Lung microvascular endothelial cell (primary cell): ENCODE measurements at regions not wholly inside any gene's neighbourhood (a gene's known extent, or its start where the extent isn't known, plus 50 kb on each side); places are given as distances from the start of the nearest gene placed in this dataset.

ENCODE experiments used
- DNase-seq, 2 donors: peaks; one replicate each; pipeline versions ENCODE4 v3.0.0 to v3.0.0-alpha.2; 2010; ENCODE audit warnings: low read depth in 2 of 2

DNA sequence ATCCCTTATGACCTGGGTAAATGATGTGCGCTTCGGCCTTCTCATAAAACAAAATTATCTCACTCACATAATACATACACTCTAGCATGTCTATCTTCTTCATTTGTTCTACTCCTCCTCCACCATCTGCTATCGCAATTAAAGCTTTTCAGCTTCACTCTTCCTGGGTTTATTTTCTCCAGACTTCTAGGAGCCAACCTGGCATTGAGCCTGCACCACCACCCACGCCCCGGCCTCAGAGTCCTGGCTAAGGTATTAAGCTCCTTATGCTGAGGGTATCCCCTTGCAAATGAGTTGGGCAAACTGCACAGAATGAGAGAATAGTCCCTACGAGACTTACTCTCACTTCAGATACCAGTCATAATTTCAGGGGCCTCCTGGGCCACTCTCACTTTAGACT is 236.1 kb upstream of the CDH12 start:
- no peak for DNase-seq

DNA sequence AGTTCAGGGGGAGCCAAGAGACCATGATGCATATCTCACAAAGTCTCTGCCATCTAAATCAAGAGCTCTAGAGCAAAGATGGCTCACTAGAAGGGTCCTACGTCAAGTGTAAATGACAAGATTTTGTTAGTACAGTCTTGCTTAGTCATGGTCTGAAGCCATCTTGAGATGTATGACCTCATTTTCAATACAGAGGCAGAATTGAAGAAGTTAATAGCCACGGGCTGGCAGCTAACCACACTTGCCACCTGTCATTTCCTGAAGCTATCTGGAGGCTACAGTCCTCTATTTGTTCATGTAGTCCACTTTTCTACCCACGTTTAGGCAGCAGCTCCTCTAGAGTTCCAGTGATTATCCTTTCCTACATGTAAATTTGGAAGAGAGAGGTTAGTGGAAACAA is 231.7 kb upstream of the CDH12 start:
- DNase-seq, result no peak

DNA sequence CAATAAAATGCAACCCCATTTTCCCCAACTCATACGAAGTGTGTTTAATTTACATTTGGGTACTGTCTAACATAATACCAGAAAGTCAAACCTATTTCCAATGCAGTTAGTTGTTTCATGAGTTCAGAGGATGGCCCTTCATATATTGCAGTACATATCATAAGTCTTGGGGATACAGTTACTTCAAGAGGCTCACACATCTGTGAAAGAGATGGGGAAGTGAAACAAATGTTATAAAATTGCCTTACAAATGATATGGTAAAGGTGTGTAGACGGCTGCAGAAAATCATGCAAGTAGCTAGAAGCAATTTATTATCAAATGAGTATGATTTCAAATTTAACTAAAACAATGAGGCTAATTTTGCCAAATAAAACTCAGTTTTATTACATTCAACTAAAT is 219.0 kb upstream of the CDH12 start:
- DNase-seq, result no peak

DNA sequence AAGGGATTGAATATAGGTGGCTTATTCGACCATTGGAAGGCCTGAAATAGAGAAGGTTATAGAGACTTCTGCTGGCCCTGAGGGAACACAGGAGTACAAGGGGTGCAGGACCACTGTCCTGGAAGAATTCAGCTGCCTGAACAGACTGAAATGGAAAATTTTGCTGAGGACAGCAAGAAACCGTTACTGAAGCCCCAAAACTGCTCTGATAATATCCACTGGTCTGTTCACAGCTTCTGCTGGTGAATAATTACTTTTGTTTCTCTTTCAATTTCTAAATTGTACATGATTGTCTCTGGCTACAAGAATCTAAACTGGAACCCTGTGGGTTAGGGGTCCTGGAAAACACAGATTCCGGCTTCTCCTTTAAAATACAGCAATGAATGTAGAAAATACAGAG is 218.5 kb upstream of the CDH12 start:
- no peak for DNase-seq

DNA sequence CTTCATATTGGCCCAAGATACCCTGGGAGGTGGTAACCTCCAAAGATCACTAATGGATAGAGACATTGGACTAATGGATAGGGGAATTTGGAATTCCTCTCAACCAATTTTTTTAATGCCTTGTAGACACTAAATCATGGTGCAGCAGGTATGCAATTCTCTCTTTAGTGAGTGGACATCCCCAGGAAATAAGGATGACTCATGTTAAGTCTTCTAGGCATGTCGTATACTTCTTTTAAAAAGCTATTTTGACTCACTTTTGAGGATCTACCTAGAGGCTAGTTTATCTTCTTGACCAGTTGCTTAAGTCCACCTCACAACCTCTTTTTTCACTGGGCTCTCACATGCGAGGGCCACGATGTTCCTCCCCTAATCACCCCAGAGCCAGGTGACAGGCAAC is 211.6 kb upstream of the CDH12 start:
- no peak for DNase-seq

DNA sequence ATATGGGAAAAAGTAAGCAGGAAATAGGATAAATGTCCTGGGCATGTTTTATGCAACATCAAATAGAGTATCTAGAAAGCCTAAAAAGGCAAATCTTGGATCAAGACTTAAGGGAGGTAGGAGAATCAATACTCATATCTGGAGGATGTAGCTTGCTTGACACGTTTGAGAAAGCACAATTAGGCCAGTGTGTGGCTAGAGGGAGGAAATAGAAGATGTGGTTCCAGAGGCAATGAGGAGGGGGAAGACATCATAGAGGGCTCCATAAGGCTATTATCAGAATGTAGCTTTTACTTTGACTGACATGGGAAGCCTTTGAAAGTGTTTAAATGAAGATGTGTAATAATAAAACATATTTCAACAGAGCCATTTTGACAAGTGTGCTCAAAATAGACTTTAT is 200.7 kb upstream of the CDH12 start:
- no peak for DNase-seq

DNA sequence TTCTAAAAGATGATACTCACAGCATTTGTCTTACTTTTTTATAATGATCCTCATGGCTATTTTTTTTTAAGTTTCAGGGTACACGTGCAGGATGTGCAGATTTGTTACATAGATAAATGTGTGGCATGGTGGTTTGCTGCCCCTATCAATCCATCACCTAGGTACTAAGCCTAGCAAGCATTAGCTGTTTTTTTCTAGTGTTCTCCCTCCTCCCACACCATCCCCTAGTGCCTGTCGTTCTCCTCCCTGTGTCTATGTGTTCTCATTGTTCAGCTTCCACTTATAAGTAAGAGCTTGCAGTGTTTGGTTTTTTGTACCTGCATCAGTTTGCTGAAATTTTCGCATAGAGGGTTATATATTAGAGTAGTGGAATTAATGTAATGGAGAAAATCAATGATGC is 189.1 kb upstream of the CDH12 start:
- no peak for DNase-seq

DNA sequence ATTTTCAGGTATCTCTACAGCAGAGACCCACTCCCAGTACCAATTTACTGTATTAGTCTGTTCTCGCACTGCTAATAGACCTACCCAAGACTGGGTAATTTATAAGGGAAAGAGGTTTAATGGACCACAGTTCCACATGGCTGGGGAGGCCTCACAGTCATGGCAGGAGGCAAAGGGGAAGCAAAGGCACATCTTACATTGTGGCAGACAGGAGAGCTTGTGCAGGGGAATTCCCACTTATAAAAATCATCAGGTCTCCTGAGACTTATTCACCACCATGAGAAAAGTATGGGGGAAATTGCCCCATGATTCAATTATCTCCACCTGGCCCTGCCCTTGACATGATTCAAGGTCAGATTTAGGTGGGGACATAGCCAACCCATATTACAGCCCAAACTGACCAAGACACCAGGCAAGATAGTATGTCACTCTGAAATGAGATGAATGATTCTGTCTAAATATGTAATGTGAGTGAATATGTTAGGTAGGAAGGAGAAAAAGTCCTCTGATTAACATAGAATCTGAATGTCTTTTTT is 182.5 kb upstream of the CDH12 start:
- no peak for DNase-seq

DNA sequence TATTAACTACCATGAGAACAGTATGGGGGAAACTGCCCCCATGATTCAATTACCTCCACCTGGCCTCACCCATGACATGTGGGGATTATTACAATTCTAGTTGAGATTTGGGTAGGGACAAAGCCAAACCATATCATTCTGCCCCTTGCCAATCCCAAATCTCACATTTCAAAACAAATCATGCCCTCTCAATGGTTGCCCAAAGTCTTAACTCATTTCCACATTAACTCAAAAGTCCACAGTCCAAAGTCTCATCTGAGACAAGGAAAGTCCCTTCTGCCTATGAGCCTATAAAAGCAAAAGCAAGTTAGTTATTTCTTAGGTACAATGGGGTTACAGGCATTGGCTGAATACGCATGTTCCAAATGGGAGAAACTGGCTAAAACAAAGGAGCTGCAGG is 180.7 kb upstream of the CDH12 start:
- no peak for DNase-seq

DNA sequence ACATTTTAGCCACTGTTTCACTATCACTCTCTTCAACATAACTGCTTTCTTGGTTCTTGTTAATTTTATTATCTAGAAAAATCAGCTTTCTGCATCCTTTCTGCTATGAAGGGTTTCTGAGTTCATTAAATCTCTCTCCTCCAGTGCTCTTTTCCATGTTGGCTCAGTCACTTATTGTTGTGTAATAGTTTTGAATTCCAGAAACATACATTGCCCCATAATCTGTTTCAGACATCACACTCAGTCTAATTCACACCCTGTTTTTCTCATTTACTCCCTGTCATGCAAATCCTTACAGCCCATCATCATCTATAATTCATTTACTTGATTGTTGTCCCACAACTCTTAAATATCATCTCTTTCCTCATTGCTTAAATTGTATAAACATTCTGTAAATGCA is 176.1 kb upstream of the CDH12 start:
- DNase-seq, result no peak

DNA sequence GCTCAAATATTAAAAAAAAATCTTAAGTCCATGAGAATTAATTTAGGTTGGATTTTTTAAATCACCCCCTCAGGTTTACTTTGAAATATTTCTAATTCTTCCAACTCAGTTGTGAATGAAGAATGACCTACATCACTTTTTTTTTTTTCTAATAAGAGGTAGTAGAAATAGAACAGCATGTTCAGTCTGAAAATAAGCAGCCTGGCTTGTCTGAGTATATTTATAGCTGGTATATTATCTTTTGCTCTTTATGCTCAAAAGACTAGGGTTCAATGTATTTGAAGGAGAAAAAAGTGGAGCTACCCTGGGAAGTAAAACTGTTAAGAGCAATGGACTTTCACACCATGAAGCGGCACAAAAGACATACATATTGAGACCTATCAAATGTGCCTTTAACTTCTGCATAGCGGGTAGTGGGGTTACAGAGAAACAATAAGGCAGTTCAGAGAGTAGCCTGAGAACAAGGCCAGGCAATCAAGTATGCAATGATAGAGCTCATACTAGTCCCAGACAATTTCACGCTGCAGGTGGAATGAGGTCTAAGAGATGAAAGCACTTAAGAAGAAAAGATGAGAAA is 175.4 kb upstream of the CDH12 start:
- no peak for DNase-seq

DNA sequence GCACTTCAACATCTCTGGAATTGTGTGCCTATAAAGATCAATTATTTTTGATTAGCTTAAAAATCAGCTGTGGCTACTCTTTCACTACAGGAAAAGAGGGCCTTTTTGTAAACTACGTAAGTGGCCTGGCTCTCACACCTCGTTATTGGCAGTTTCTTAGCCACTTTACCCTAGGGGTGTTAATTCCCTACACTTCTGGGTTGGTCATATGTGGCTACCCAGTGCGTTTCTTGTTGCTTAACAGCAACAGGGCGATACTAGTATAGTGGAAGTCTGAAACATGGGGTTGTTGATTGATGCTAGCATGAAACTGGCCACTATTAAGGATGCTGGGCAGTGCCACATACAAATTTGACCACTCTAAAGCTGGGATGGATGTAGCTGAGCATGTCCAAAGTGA is 174.7 kb upstream of the CDH12 start:
- no peak for DNase-seq

DNA sequence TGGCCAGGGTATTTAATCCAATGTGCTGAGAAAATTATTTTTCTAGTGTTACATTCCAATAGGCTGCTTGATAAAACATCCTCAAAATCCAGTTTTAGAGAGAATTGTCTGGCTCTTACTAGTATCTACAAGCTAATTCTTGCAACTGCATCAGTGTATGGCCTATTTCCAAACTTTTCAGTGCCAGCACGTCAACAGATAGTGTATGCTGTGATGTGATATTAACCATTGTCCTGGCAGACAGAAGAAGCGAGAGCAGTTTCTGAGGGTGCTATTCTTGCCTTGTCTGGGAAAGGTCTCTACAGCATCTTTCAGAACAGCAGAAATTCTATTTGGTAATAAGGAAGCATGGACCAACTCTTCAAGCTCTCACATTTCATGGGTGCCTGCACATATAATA is 174.2 kb upstream of the CDH12 start:
- no peak for DNase-seq

DNA sequence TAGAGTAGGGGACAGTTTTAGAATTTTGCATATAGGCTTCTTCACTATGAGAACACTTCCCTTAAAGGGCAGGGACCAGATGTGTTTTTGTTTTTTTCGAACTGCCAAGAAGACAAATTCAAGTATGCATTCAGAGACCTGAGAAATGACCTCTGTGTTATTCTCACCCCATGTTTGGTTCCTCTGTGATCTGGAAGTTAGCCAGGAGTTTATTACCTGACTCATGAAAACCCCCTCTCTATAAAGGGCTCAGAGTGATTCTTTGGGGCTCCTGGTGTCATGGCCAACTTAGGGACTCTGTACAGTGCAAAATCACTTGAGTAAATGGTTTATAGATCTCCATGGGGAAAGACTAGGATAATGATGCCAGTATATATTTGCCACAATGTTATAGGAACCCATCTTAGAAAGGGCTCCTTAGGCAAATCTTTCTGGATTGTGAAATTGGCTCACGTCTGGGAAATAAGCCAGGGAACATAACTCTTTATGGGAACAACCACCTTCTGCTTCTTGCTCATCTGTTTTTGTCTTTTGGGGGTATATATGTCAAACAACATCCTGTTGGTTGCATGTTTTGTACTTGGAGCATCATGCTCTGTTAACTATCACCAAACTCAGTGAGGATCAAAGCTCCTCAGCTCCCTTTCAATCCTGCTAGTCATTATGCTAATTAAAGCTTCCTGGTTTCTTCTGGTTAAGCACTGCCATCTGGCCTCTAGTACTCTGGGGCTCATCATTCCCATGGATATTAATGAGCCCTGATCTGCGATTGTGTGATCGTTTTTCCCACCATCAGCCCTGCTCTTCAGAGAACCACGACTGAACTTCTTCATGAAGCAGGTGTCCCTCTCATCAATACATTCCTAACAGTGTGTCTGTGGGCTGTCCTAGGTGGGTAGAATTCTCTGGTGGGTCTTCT is 173.4 kb upstream of the CDH12 start:
- DNase-seq, result no peak

DNA sequence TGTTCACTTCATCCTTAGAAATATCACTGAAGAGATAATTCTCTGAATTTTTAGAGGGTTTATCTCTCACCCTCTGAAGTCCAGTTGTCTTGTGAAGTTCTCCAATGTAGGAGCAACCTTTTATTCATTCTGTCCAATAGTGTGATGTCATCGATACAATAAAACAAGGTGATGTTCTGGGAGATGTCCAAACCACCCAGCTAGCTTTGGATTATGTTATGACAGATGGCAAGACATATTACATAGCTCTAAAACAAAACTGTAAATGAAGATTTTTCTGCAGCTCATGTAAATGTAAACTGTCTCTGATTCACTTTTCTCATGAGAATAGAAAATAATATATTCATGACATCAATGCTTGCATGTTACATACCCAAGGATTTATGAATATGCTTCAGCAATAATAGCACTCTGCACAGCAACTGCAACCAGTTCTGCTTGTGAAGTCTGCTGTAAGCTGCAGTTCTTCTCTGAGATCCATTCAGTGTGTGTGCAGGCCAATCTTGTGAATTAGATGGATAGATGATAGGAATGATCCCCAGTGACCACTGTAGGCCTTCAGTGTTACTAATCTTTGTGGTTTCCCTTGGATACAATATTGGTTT is 172.6 kb upstream of the CDH12 start:
- DNase-seq, result no peak

DNA sequence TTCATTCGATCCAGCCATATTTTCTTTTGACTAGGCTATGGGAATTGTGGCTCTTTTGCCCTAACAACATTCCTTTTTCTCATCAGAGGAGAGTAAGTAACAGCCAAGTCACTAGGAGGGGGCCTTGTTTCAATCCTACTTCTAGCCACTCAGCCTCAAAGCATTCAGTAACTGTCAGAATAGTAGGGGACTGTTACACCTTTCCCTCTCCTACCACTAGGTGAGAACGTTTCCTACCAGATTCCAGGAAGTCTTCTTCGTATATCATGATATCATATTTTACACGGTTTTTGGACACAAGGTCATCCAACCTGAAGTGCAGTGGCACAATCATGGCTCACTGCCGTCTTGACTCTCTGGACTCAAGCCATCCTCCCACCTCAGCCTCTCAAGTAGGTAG is 171.3 kb upstream of the CDH12 start:
- no peak for DNase-seq

DNA sequence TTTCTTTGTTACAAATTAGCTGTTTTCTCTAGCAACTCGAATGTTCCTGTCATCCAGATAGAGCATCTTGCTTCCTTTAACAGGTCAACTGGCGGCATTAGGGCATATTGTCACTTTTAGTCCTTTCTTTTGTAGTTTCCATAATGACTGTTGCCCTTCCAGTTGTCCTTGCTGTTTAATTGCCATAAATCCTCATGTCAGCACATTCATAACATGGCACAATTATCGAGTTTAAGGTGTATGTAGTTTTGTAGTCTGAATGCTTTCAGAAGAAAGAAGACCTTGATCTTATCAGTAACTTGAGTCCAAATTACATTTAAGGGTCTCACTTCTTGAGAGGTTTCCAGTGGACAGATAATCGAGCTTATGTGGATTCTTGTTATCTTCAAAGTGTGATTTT is 161.7 kb upstream of the CDH12 start:
- DNase-seq, result no peak

DNA sequence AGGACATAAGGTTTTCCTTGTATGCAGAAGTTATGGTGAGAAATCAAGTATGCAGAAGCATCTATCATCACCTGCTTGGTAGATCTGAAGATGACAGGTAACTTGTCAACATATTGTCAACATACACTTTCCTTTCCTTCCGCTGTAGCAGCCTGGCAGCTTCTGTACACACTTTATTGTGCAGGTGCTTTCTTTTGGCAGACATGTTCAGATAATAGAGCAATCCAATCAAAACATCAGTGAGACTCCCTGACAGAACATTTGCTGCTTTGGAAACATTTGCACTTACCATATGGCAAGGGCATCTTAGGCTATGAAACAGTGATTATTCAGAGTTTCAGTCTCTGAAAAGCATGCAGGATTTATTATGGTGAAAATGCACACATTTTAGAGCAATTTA is 161.1 kb upstream of the CDH12 start:
- no peak for DNase-seq

DNA sequence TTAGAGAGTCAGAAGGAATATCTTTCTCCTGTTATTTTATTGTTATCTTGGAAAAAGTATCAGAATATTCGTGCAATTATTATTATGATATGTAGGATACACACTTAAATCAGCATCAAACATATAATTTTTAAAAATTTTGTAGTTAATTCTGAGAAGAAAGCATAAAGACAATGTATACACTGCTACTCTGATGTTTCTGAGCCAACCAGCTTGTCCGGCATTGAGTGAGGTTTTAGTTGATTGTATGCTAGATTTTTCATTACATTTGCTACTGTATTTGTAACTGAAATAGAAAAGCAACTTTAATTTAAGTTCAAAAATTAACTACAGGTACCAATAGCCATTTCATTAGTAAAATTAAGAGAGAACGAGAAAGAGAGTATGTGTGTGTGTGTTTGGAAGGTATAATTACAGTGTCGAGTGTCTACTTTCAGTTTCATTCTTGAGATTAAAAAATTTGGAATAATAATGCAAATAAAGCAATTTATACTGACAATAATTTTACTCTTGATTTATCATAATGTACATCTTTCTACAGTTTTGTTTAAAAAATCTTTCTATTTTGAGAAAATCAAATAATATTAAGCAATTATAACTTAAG is 160.4 kb upstream of the CDH12 start:
- DNase-seq, result no peak

DNA sequence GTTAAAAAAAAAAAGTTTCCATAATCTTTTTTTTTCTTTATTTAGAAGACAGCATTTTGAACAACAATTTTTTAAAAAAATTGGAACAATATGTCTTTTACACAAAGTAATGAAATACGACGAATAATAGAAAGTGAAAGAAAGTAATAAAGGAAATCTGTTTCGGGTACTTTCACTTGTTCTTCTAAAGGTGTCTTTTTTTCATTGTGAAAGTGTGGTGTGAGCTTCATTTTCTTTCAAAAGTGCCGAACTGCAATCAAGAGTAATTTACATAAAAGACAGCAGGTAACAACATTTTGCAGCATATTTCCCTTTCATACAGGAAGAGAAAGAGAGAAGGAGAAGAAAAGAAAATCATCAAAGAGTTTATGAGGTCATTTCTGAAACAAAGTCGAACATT is 159.7 kb upstream of the CDH12 start:
- DNase-seq, result no peak

DNA sequence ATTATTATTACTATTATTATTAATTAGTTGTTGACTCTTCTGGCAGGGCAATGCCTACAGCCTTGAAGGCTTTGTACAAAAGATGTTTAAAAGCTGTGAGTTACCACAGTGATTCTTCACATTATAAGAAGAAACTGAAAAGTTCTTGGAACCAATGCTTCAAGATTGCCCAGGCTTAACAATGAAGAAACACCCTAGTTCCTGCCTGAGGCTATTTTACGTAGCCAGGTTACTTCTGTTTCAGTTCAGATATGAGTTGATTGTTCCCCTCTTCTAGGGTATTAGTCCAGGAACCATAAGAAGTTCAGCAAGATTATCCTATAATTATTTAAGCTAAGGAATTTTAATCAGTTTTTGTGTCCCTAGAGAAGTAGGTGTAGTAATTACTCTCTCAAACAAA is 154.6 kb upstream of the CDH12 start:
- DNase-seq, result no peak

DNA sequence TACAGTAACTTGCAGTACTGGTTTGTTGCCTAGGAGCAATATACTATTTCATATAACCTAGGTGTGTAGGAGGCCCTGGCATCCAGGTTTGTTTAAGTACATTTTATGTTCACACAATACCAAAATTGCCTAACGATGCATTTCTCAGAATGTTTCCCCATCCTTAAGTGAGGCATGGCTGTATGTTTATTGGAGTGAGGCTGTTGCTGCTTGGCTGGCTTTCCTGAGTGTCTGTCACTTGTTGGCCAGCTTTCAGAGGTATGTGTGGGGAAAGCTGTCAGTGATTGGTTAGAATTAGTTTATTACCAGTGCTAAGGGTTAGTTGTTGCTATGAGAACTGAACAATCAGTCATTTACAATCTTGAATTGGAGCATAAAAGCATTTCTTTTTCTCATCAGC is 154.1 kb upstream of the CDH12 start:
- DNase-seq, result no peak
